ENCODE measurements at regions not wholly inside any gene's neighbourhood (a gene's known extent, or its start where the extent isn't known, plus 50 kb on each side); places are given as distances from the start of the nearest gene placed in this dataset.

GRCh38 chr5:96243862-96244261 lies 189.2 kb downstream of the PCSK1 start:
- no peak for DNase-seq

GRCh38 chr5:96243203-96243602 lies 189.8 kb downstream of the PCSK1 start:
- DNase-seq, result peak; percentile 23

GRCh38 chr5:96242571-96242970 lies 190.5 kb downstream of the PCSK1 start:
- no peak for DNase-seq

GRCh38 chr5:96236831-96237230 lies 196.2 kb downstream of the PCSK1 start:
- DNase-seq, result no peak

GRCh38 chr5:96236051-96236450 lies 197.0 kb downstream of the PCSK1 start:
- DNase-seq, result no peak

- DNase-seq, result no peak
These were observed 197.8 kb downstream of the PCSK1 start for GRCh38 chr5:96235008-96235910.

- no peak for DNase-seq
These were observed 200.4 kb downstream of the PCSK1 start for GRCh38 chr5:96232602-96233001.

- no peak for DNase-seq
These were observed 203.9 kb downstream of the PCSK1 start for GRCh38 chr5:96229188-96229587.

- DNase-seq, result no peak
These were observed 204.6 kb downstream of the PCSK1 start for GRCh38 chr5:96228408-96228807.

GRCh38 chr5:96227957-96228356 lies 205.1 kb downstream of the PCSK1 start:
- no peak for DNase-seq

- no peak for DNase-seq
These were observed 206.0 kb downstream of the PCSK1 start for GRCh38 chr5:96226941-96227552.

- no peak for DNase-seq
These were observed 210.9 kb downstream of the PCSK1 start for GRCh38 chr5:96222129-96222528.

- no peak for DNase-seq
These were observed 212.2 kb downstream of the PCSK1 start for GRCh38 chr5:96220610-96221390.

- DNase-seq, result no peak
These were observed 213.3 kb downstream of the PCSK1 start for GRCh38 chr5:96219580-96220281.

GRCh38 chr5:96218653-96219052 lies 214.4 kb downstream of the PCSK1 start:
- no peak for DNase-seq

- DNase-seq, result no peak
These were observed 218.4 kb downstream of the PCSK1 start for GRCh38 chr5:96214442-96215197.

GRCh38 chr5:96209829-96210228 lies 223.2 kb downstream of the PCSK1 start:
- no peak for DNase-seq

GRCh38 chr5:96207420-96207819 lies 225.6 kb downstream of the PCSK1 start:
- DNase-seq, result no peak

GRCh38 chr5:96203761-96204160 lies 229.3 kb downstream of the PCSK1 start:
- DNase-seq, result no peak

- DNase-seq, result no peak
These were observed 231.5 kb downstream of the PCSK1 start for GRCh38 chr5:96201503-96201902.

- no peak for DNase-seq
These were observed 232.4 kb downstream of the PCSK1 start for GRCh38 chr5:96200641-96201040.

- DNase-seq, result peak; percentile 44
These were observed 233.3 kb downstream of the PCSK1 start for GRCh38 chr5:96199713-96200183.
